ENCODE measurements at regions not wholly inside any gene's neighbourhood (a gene's known extent, or its start where the extent isn't known, plus 50 kb on each side); places are given as distances from the start of the nearest gene placed in this dataset.
A peak's percentile ranks its signal among the peaks of the same experiment; 100 is the strongest.

GRCh38 chr10:128846927-128847326 lies 620.1 kb upstream of the MGMT start:
- no peaks in the 10 kb centered on the region for H3K79me2 ChIP-seq (ENCODE audit: insufficient read depth, low read length)
- RAD21 ChIA-PET (ENCODE audit: low non-redundant PET in 1 of 2, low total read pairs in 2 of 2, uncharacterized antibody in 2 of 2, unreplicated experiment in 2 of 2), result no interaction called here
- H3K9me2 ChIP-seq (ENCODE audit: insufficient read depth), result no peaks in the 10 kb centered on the region
- H3K4me1 ChIP-seq (ENCODE audit: control insufficient read depth in 1 of 2, insufficient read depth in 2 of 2, low read length in 2 of 2), result no peaks in the 10 kb centered on the region
- no peak overlapping the region for H3K9ac ChIP-seq (ENCODE audit: low read length)
- intact Hi-C loops (cut with micrococcal nuclease), result no loop called here
- H3K4me3 ChIP-seq (replicated peaks in 1 of 2; ENCODE audit: low read depth in 1 of 2, low read length in 2 of 2), result no peak overlapping the region
- DNase-seq (ENCODE audit: low read depth, low spot score) (no peak), ATAC-seq (peak; percentile 40; the same call in 1 of the 2 replicates)
- H2AFZ ChIP-seq (ENCODE audit: low read depth, low read length, poor library complexity, severe bottlenecking), result no peak overlapping the region
- H3K4me2 ChIP-seq (ENCODE audit: low read length), result no peak overlapping the region
- no peaks in the 10 kb centered on the region for H4K20me1 ChIP-seq (ENCODE audit: insufficient read depth)
- H3K9me3 ChIP-seq (ENCODE audit: control insufficient read depth in 1 of 2, insufficient read depth in 1 of 2, low read depth in 1 of 2, low read length in 2 of 2), result no peaks in the 10 kb centered on the region
- CTCF ChIA-PET, result no interaction called here
- TF ChIP-seq FOSL1 (IDR thresholded peaks at IDR 0.05; ENCODE audit: low read depth), result no peak
- no peak for TF ChIP-seq REST (IDR thresholded peaks at IDR 0.05; ENCODE audit: low read depth)
- TF ChIP-seq SRF (IDR thresholded peaks at IDR 0.05; ENCODE audit: low read depth), result no peak
- TF ChIP-seq ZNF274 (IDR thresholded peaks at IDR 0.05; ENCODE audit: low read depth, low read length), result no peak
- TF ChIP-seq ZFX (IDR thresholded peaks at IDR 0.05), result no peak
- no peak for TF ChIP-seq YY1 (IDR thresholded peaks at IDR 0.05; ENCODE audit: extremely low read depth, insufficient replicate concordance, low read depth, low read length)
- peaks cover 31% of the 10 kb centered on the region; the same call in 1 of the 2 replicates for H3K27me3 ChIP-seq (ENCODE audit: insufficient read depth, low read length)
- no peaks in the 10 kb centered on the region for H3K36me3 ChIP-seq (ENCODE audit: control insufficient read depth in 1 of 2, insufficient read depth in 2 of 2, low read length in 2 of 2)
- H3K27ac ChIP-seq (ENCODE audit: low read depth, low read length), result no peak overlapping the region
- no TSS peak for BruUV-seq (replicated peaks)
- POLR2A ChIA-PET, result no interaction called here

- BruUV-seq (replicated peaks), result no TSS peak
- no peak for DNase-seq (ENCODE audit: low read depth, low spot score)
- Histone ChIP-seq H3K4me2 (ENCODE audit: low read length) (no peak overlapping the region), H3K9me2 (ENCODE audit: insufficient read depth) (no peaks in the 10 kb centered on the region), H3K4me1 (ENCODE audit: control insufficient read depth in 1 of 2, insufficient read depth in 2 of 2, low read length in 2 of 2) (no peaks in the 10 kb centered on the region), H3K4me3 (replicated peaks in 1 of 2; ENCODE audit: low read depth in 1 of 2, low read length in 2 of 2) (no peak overlapping the region), H3K9ac (ENCODE audit: low read length) (no peak overlapping the region), H3K27ac (ENCODE audit: low read depth, low read length) (no peak overlapping the region), H3K9me3 (ENCODE audit: control insufficient read depth in 1 of 2, insufficient read depth in 1 of 2, low read depth in 1 of 2, low read length in 2 of 2) (no peaks in the 10 kb centered on the region), H3K27me3 (ENCODE audit: insufficient read depth, low read length) (peaks cover 34% of the 10 kb centered on the region; the same call in 1 of the 2 replicates), H3K36me3 (ENCODE audit: control insufficient read depth in 1 of 2, insufficient read depth in 2 of 2, low read length in 2 of 2) (no peaks in the 10 kb centered on the region), H2AFZ (ENCODE audit: low read depth, low read length, poor library complexity, severe bottlenecking) (no peak overlapping the region), H3K79me2 (ENCODE audit: insufficient read depth, low read length) (no peaks in the 10 kb centered on the region), H4K20me1 (ENCODE audit: insufficient read depth) (no peaks in the 10 kb centered on the region)
- no peak for TF ChIP-seq ZFX (IDR thresholded peaks at IDR 0.05)
- intact Hi-C loops (cut with micrococcal nuclease), result no loop called here
- POLR2A ChIA-PET, result no interaction called here
- RAD21 ChIA-PET (ENCODE audit: low non-redundant PET in 1 of 2, low total read pairs in 2 of 2, uncharacterized antibody in 2 of 2, unreplicated experiment in 2 of 2), result no interaction called here
- ATAC-seq, result no peak
- CTCF ChIA-PET, result no interaction called here
Measured at GRCh38 chr10:128848810-128849209, 618.2 kb upstream of the MGMT start.
